ENCODE measurements at regions not wholly inside any gene's neighbourhood (a gene's known extent, or its start where the extent isn't known, plus 50 kb on each side); places are given as distances from the start of the nearest gene placed in this dataset.

- H3K4me1 ChIP-seq (ENCODE audit: control insufficient read depth, extremely low read depth, insufficient read depth, low read length) = no peaks in the 10 kb centered on the region
- no peaks in the 10 kb centered on the region for H3K79me2 ChIP-seq (ENCODE audit: control insufficient read depth, insufficient read depth, low read length)
- H3K9ac ChIP-seq (ENCODE audit: insufficient read depth, low read length) = no peak overlapping the region
- H3K4me2 ChIP-seq (ENCODE audit: extremely low read depth, insufficient read depth, low read length) = no peak overlapping the region
- H3K36me3 ChIP-seq (ENCODE audit: control insufficient read depth, insufficient read depth, low read length) = no peaks in the 10 kb centered on the region
- H3K27me3 ChIP-seq (ENCODE audit: control insufficient read depth, insufficient read depth, low read length) = peaks cover 10% of the 10 kb centered on the region
- no peak overlapping the region for H2AFZ ChIP-seq (ENCODE audit: low read length)
- H3K27ac ChIP-seq (ENCODE audit: insufficient read depth, low read length) = no peak overlapping the region
- DNase-seq (ENCODE audit: low read depth in 2 of 2) = no peak
- H3K9me3 ChIP-seq (ENCODE audit: control insufficient read depth, insufficient read depth, low read depth, low read length) = no peaks in the 10 kb centered on the region
- no peak overlapping the region for H3K4me3 ChIP-seq (replicated peaks in 1 of 4; ENCODE audit: control extremely low read depth in 1 of 4, insufficient read depth in 1 of 4, low read depth in 3 of 4, low read length in 4 of 4)
- H4K20me1 ChIP-seq (ENCODE audit: control insufficient read depth, extremely low read depth, insufficient read depth, low read length) = no peaks in the 10 kb centered on the region
- TF ChIP-seq CTCF (conservative IDR thresholded peaks at IDR 0.05 in 1 of 2, IDR thresholded peaks at IDR 0.05 in 1 of 2; ENCODE audit: low read depth in 1 of 2, low read length in 2 of 2) = no peak
- TF ChIP-seq EZH2 (IDR thresholded peaks at IDR 0.05; ENCODE audit: low read length, missing control alignments) = no peak
These were observed 100.5 kb upstream of the GLI2 start for GRCh38 chr2:120635146-120635545.

- H3K9me3 ChIP-seq (ENCODE audit: control insufficient read depth, insufficient read depth, low read depth, low read length) = no peaks in the 10 kb centered on the region
- H3K4me2 ChIP-seq (ENCODE audit: extremely low read depth, insufficient read depth, low read length) = no peak overlapping the region
- H3K27me3 ChIP-seq (ENCODE audit: control insufficient read depth, insufficient read depth, low read length) = peaks cover 15% of the 10 kb centered on the region
- no peak overlapping the region for H3K4me3 ChIP-seq (replicated peaks in 1 of 4; ENCODE audit: control extremely low read depth in 1 of 4, insufficient read depth in 1 of 4, low read depth in 3 of 4, low read length in 4 of 4)
- H3K4me1 ChIP-seq (ENCODE audit: control insufficient read depth, extremely low read depth, insufficient read depth, low read length) = no peaks in the 10 kb centered on the region
- H3K79me2 ChIP-seq (ENCODE audit: control insufficient read depth, insufficient read depth, low read length) = no peaks in the 10 kb centered on the region
- no peak overlapping the region for H2AFZ ChIP-seq (ENCODE audit: low read length)
- H3K36me3 ChIP-seq (ENCODE audit: control insufficient read depth, insufficient read depth, low read length) = no peaks in the 10 kb centered on the region
- no peak for DNase-seq (ENCODE audit: low read depth in 2 of 2)
- TF ChIP-seq EZH2 (IDR thresholded peaks at IDR 0.05; ENCODE audit: low read length, missing control alignments) = no peak
- no peak for TF ChIP-seq CTCF (conservative IDR thresholded peaks at IDR 0.05 in 1 of 2, IDR thresholded peaks at IDR 0.05 in 1 of 2; ENCODE audit: low read depth in 1 of 2, low read length in 2 of 2)
- no peak overlapping the region for H3K9ac ChIP-seq (ENCODE audit: insufficient read depth, low read length)
- H3K27ac ChIP-seq (ENCODE audit: insufficient read depth, low read length) = no peak overlapping the region
- no peaks in the 10 kb centered on the region for H4K20me1 ChIP-seq (ENCODE audit: control insufficient read depth, extremely low read depth, insufficient read depth, low read length)
These were observed 97.8 kb upstream of the GLI2 start for GRCh38 chr2:120637847-120638246.

GRCh38 chr2:120638450-120638849, 97.2 kb upstream of the GLI2 start:
- Histone ChIP-seq H3K9me3 (ENCODE audit: control insufficient read depth, insufficient read depth, low read depth, low read length) (no peaks in the 10 kb centered on the region), H3K4me1 (ENCODE audit: control insufficient read depth, extremely low read depth, insufficient read depth, low read length) (no peaks in the 10 kb centered on the region), H3K79me2 (ENCODE audit: control insufficient read depth, insufficient read depth, low read length) (no peaks in the 10 kb centered on the region), H3K27ac (ENCODE audit: insufficient read depth, low read length) (no peak overlapping the region), H3K4me3 (replicated peaks in 1 of 4; ENCODE audit: control extremely low read depth in 1 of 4, insufficient read depth in 1 of 4, low read depth in 3 of 4, low read length in 4 of 4) (no peak overlapping the region), H3K27me3 (ENCODE audit: control insufficient read depth, insufficient read depth, low read length) (peaks cover 15% of the 10 kb centered on the region), H2AFZ (ENCODE audit: low read length) (no peak overlapping the region), H3K36me3 (ENCODE audit: control insufficient read depth, insufficient read depth, low read length) (no peaks in the 10 kb centered on the region), H3K9ac (ENCODE audit: insufficient read depth, low read length) (no peak overlapping the region), H4K20me1 (ENCODE audit: control insufficient read depth, extremely low read depth, insufficient read depth, low read length) (no peaks in the 10 kb centered on the region), H3K4me2 (ENCODE audit: extremely low read depth, insufficient read depth, low read length) (no peak overlapping the region)
- no peak for DNase-seq (ENCODE audit: low read depth in 2 of 2)
- TF ChIP-seq CTCF (conservative IDR thresholded peaks at IDR 0.05 in 1 of 2, IDR thresholded peaks at IDR 0.05 in 1 of 2; ENCODE audit: low read depth in 1 of 2, low read length in 2 of 2) (no peak), EZH2 (IDR thresholded peaks at IDR 0.05; ENCODE audit: low read length, missing control alignments) (no peak)
